Right renal cortex interstitium (tissue), 3 donors: ENCODE measurements at regions not wholly inside any gene's neighbourhood (a gene's known extent, or its start where the extent isn't known, plus 50 kb on each side); places are given as distances from the start of the nearest gene placed in this dataset.

Experiments used
- DNase-seq, 3 donors: peaks; one replicate each; pipeline ENCODE4 v3.0.0-alpha.2; 2013; ENCODE audit warnings: low read depth in 3 of 3, low spot score in 2 of 3

GRCh38 chr14:44029933-44030332 is 477.1 kb downstream of the FSCB start:
- no peak for DNase-seq

GRCh38 chr14:44027397-44027796 is 479.7 kb downstream of the FSCB start:
- no peak for DNase-seq

- no peak for DNase-seq
Measured at GRCh38 chr14:44010595-44010994, 496.5 kb downstream of the FSCB start.

- DNase-seq, result no peak
Measured at GRCh38 chr14:44010071-44010470, 497.0 kb downstream of the FSCB start.

- no peak for DNase-seq
Measured at GRCh38 chr14:44009642-44010041, 497.4 kb downstream of the FSCB start.

- DNase-seq, result no peak
Measured at GRCh38 chr14:43988989-43989388, 518.1 kb downstream of the FSCB start.

- DNase-seq, result peak in 1 of 3 donors; percentile 4
Measured at GRCh38 chr14:43983721-43984120, 523.4 kb downstream of the FSCB start.

GRCh38 chr14:43981135-43981768 is 525.8 kb downstream of the FSCB start:
- DNase-seq, result no peak

- no peak for DNase-seq
Measured at GRCh38 chr14:43956741-43957140, 550.3 kb downstream of the FSCB start.

GRCh38 chr14:43949400-43949799 is 557.7 kb downstream of the FSCB start:
- no peak for DNase-seq

GRCh38 chr14:43939836-43940235 is 567.2 kb downstream of the FSCB start:
- no peak for DNase-seq

- no peak for DNase-seq
Measured at GRCh38 chr14:43938588-43939281, 568.3 kb downstream of the FSCB start.

- no peak for DNase-seq
Measured at GRCh38 chr14:43937001-43937400, 570.1 kb downstream of the FSCB start.

GRCh38 chr14:43934102-43934501 is 573.0 kb downstream of the FSCB start:
- no peak for DNase-seq

- no peak for DNase-seq
Measured at GRCh38 chr14:43914041-43914693, 592.9 kb downstream of the FSCB start.

- DNase-seq, result no peak
Measured at GRCh38 chr14:43903209-43903608, 603.9 kb downstream of the FSCB start.

- DNase-seq, result peak in 1 of 3 donors; percentile 12
Measured at GRCh38 chr14:43901911-43902673, 605.0 kb downstream of the FSCB start.

GRCh38 chr14:43900173-43900655 is 606.9 kb downstream of the FSCB start:
- DNase-seq, result no peak

GRCh38 chr14:43898687-43899086 is 608.4 kb downstream of the FSCB start:
- no peak for DNase-seq

GRCh38 chr14:43896044-43896443 is 611.0 kb downstream of the FSCB start:
- DNase-seq, result no peak

- DNase-seq, result no peak
Measured at GRCh38 chr14:43894534-43894933, 612.5 kb downstream of the FSCB start.
